Common myeloid progenitor, CD34-positive (primary cell): ENCODE measurements at regions not wholly inside any gene's neighbourhood (a gene's known extent, or its start where the extent isn't known, plus 50 kb on each side); places are given as distances from the start of the nearest gene placed in this dataset.
A peak's percentile ranks its signal among the peaks of the same experiment; 100 is the strongest.

ENCODE experiments used
- CTCF ChIA-PET: fragments of 350-600 bp; sonication (Branson Sonifier 250); formaldehyde crosslinking; loops from one replicate; lab custom pipeline; 2021; ENCODE audit warnings: antibody characterized with exemption; lab: Charles Lee
- POLR2A ChIA-PET: fragments of 350-600 bp; sonication (Branson Sonifier 250); formaldehyde crosslinking; loops from one replicate; lab custom pipeline; 2021; ENCODE audit warnings: antibody characterized with exemption; lab: Charles Lee
- DNase-seq, 3 donors: peaks; one replicate each; pipeline versions ENCODE4 v3.0.0 to v3.0.0-alpha.2; 2013
- H3K27ac ChIP-seq, 2 experiments: 1 replicate in 1 of 2; 2 replicates in 1 of 2; pipeline ENCODE4 v1.7.0; 2013; ENCODE audit warnings: inconsistent platforms in 2 of 2, low read length in 2 of 2, mild to moderate bottlenecking in 2 of 2, low read depth in 1 of 2, moderate library complexity in 1 of 2; ENCODE audit not compliant: severe bottlenecking in 2 of 2, insufficient read depth in 1 of 2, poor library complexity in 1 of 2
- H3K27me3 ChIP-seq, 5 experiments: replicated peaks in 2 of 5; 1 replicate in 3 of 5; 2 replicates in 2 of 5; pipeline versions ENCODE4 v1.6.1 to v1.7.0; 2013; ENCODE audit warnings: low read length in 4 of 5, mild to moderate bottlenecking in 2 of 5, moderate library complexity in 2 of 5, inconsistent platforms in 1 of 5; ENCODE audit not compliant: insufficient read depth in 5 of 5, control insufficient read depth in 4 of 5
- H3K36me3 ChIP-seq, 4 experiments: 1 replicate in 2 of 4; 2 replicates in 2 of 4; pipeline versions ENCODE4 v1.6.1 to v1.7.0; 2013; ENCODE audit warnings: low read length in 3 of 4, control low read depth in 1 of 4, mild to moderate bottlenecking in 1 of 4; ENCODE audit not compliant: control insufficient read depth in 4 of 4, insufficient read depth in 4 of 4
- H3K4me1 ChIP-seq, 4 experiments: 1 replicate in 3 of 4; 2 replicates in 1 of 4; pipeline versions ENCODE4 v1.6.1 to v1.7.1; 2013; ENCODE audit warnings: low read length in 3 of 4, mild to moderate bottlenecking in 3 of 4, control low read depth in 1 of 4, inconsistent platforms in 1 of 4, moderate library complexity in 1 of 4; ENCODE audit not compliant: control insufficient read depth in 4 of 4, insufficient read depth in 4 of 4; ENCODE audit errors: control extremely low read depth in 1 of 4
- H3K4me3 ChIP-seq, 7 experiments: 1 replicate in 4 of 7; 2 replicates in 3 of 7; pipeline versions ENCODE4 v1.5.1 to v1.7.0; 2013; ENCODE audit warnings: mild to moderate bottlenecking in 7 of 7, low read length in 6 of 7, moderate library complexity in 6 of 7, inconsistent platforms in 2 of 7, low read depth in 2 of 7, control low read depth in 1 of 7; ENCODE audit not compliant: insufficient read depth in 4 of 7, control insufficient read depth in 1 of 7; ENCODE audit errors: extremely low read depth in 1 of 7
- H3K9me3 ChIP-seq, 5 experiments: 1 replicate in 4 of 5; 2 replicates in 1 of 5; pipeline versions ENCODE4 v1.6.1 to v1.7.1; 2013; ENCODE audit warnings: low read length in 4 of 5, mild to moderate bottlenecking in 2 of 5, inconsistent platforms in 1 of 5, low read depth in 1 of 5, moderate library complexity in 1 of 5; ENCODE audit not compliant: control insufficient read depth in 4 of 5, insufficient read depth in 2 of 5; ENCODE audit errors: control extremely low read depth in 1 of 5
- WGBS: methylation state at CpG from one replicate; pipeline ENCODE4 v1.1.5; 2013; ENCODE audit not compliant: insufficient coverage; 5-methylcytosine and 5-hydroxymethylcytosine counted together

- CTCF ChIA-PET = interaction anchor here (0.6 kb wide), 1 partner anchor 8 kb away, joined by 3 read pairs; no protein-coding TSS in a partner anchor
- H3K9me3 ChIP-seq = no peaks in the 10 kb centered on the region
- WGBS = 90% methylated on average over 2 of the region's 7 CpGs
- no peak for DNase-seq
- H3K4me1 ChIP-seq = no peaks in the 10 kb centered on the region
- H3K27ac ChIP-seq = no peak overlapping the region
- no peaks in the 10 kb centered on the region for H3K27me3 ChIP-seq
- H3K4me3 ChIP-seq = no peak overlapping the region
- no peaks in the 10 kb centered on the region for H3K36me3 ChIP-seq
- POLR2A ChIA-PET = no interaction called here
Observed at GRCh38 chr13:107192289-107192688, 624.4 kb upstream of the ARGLU1 start.

- no peak overlapping the region for H3K27ac ChIP-seq
- CTCF ChIA-PET = no interaction called here
- 100% methylated on average over 1 of the region's 1 CpG for whole genome bisulfite sequencing
Observed at GRCh38 chr13:107190065-107190464, 622.1 kb upstream of the ARGLU1 start.

GRCh38 chr13:107185889-107186288 is 618.0 kb upstream of the ARGLU1 start:
- Histone ChIP-seq H3K27ac (no peak overlapping the region), H3K9me3 (no peaks in the 10 kb centered on the region), H3K4me1 (no peaks in the 10 kb centered on the region), H3K4me3 (no peak overlapping the region), H3K36me3 (no peaks in the 10 kb centered on the region), H3K27me3 (no peaks in the 10 kb centered on the region)
- DNase-seq = no peak
- ChIA-PET CTCF (interaction anchor here (1.4 kb wide), 1 partner anchor 17 kb away, joined by 3 read pairs; no protein-coding TSS in a partner anchor), POLR2A (no interaction called here)
- WGBS = 97% methylated on average over 4 of the region's 4 CpGs

More at GRCh38 chr13:107190065-107190464, 622.1 kb upstream of the ARGLU1 start:
- H3K36me3 ChIP-seq = no peaks in the 10 kb centered on the region
- H3K4me1 ChIP-seq = no peaks in the 10 kb centered on the region
- no peaks in the 10 kb centered on the region for H3K27me3 ChIP-seq
- H3K4me3 ChIP-seq = no peak overlapping the region
- no peak for DNase-seq
- POLR2A ChIA-PET = no interaction called here
- H3K9me3 ChIP-seq = no peaks in the 10 kb centered on the region

- H3K27me3 ChIP-seq = peaks cover 0 to 3% (median 0%) of the 10 kb centered on the region in 5 experiments
- no peaks in the 10 kb centered on the region for H3K4me1 ChIP-seq
- H3K36me3 ChIP-seq = no peaks in the 10 kb centered on the region
- peaks cover 0 to 3% (median 0%) of the 10 kb centered on the region in 5 experiments for H3K9me3 ChIP-seq
- no peak for DNase-seq
- WGBS = 96% methylated on average over 5 of the region's 12 CpGs
- CTCF ChIA-PET = no interaction called here
- POLR2A ChIA-PET = no interaction called here
- no peak overlapping the region for H3K27ac ChIP-seq
- H3K4me3 ChIP-seq = no peak overlapping the region
Observed at GRCh38 chr13:107170270-107170931, 602.5 kb upstream of the ARGLU1 start.

GRCh38 chr13:107157271-107157670 is 589.3 kb upstream of the ARGLU1 start:
- H3K36me3 ChIP-seq = no peaks in the 10 kb centered on the region
- no peak for DNase-seq
- H3K9me3 ChIP-seq = no peaks in the 10 kb centered on the region
- ChIA-PET CTCF (no interaction called here), POLR2A (no interaction called here)
- H3K27ac ChIP-seq = no peak overlapping the region
- no CpG with 5 or more reads among the region's 2 CpGs for WGBS
- H3K4me1 ChIP-seq = no peaks in the 10 kb centered on the region
- no peaks in the 10 kb centered on the region for H3K27me3 ChIP-seq
- H3K4me3 ChIP-seq = no peak overlapping the region

- H3K27ac ChIP-seq = no peak overlapping the region
- ChIA-PET CTCF (no interaction called here), POLR2A (no interaction called here)
- H3K9me3 ChIP-seq = no peaks in the 10 kb centered on the region
- no peaks in the 10 kb centered on the region for H3K27me3 ChIP-seq
- H3K4me1 ChIP-seq = no peaks in the 10 kb centered on the region
- peak in 2 of 3 donors; percentile 6 to 15 for DNase-seq
- H3K4me3 ChIP-seq = no peak overlapping the region
- no peaks in the 10 kb centered on the region for H3K36me3 ChIP-seq
Observed at GRCh38 chr13:107144432-107144831, 576.5 kb upstream of the ARGLU1 start.

- WGBS = no CpG with 5 or more reads among the region's 3 CpGs
- DNase-seq = no peak
- H3K4me1 ChIP-seq = no peaks in the 10 kb centered on the region
- H3K36me3 ChIP-seq = no peaks in the 10 kb centered on the region
- H3K27ac ChIP-seq = no peak overlapping the region
- ChIA-PET POLR2A (no interaction called here), CTCF (no interaction called here)
- no peaks in the 10 kb centered on the region for H3K27me3 ChIP-seq
- H3K4me3 ChIP-seq = no peak overlapping the region
- no peaks in the 10 kb centered on the region for H3K9me3 ChIP-seq
Observed at GRCh38 chr13:107141767-107142166, 573.8 kb upstream of the ARGLU1 start.
